ENCODE measurements at regions not wholly inside any gene's neighbourhood (a gene's known extent, or its start where the extent isn't known, plus 50 kb on each side); places are given as distances from the start of the nearest gene placed in this dataset.
A peak's percentile ranks its signal among the peaks of the same experiment; 100 is the strongest.
"Not testable (repeated sequence)": the region's sequence is repeated elsewhere in the genome, so short reads cannot be mapped to it uniquely, and the experiment has no call there.

GRCh38 chr14:53249059-53249458 is 95.9 kb upstream of the DDHD1 start:
- DNase-seq: no peak

- DNase-seq: no peak
Measured at GRCh38 chr14:53247596-53248370, 94.7 kb upstream of the DDHD1 start.

GRCh38 chr14:53242898-53243297 is 89.8 kb upstream of the DDHD1 start:
- DNase-seq: not testable (repeated sequence)

- no peak for DNase-seq
Measured at GRCh38 chr14:53237488-53237887, 84.4 kb upstream of the DDHD1 start.

GRCh38 chr14:53236708-53237107 is 83.6 kb upstream of the DDHD1 start:
- DNase-seq: no peak

GRCh38 chr14:53231171-53231570 is 78.0 kb upstream of the DDHD1 start:
- DNase-seq: no peak

GRCh38 chr14:53228966-53229365 is 75.8 kb upstream of the DDHD1 start:
- no peak for DNase-seq

GRCh38 chr14:53227154-53227718 is 74.1 kb upstream of the DDHD1 start:
- no peak for DNase-seq

GRCh38 chr14:53226553-53226952 is 73.4 kb upstream of the DDHD1 start:
- no peak for DNase-seq

- no peak for DNase-seq
Measured at GRCh38 chr14:53220914-53221313, 67.8 kb upstream of the DDHD1 start.

- DNase-seq: no peak
Measured at GRCh38 chr14:53218161-53218560, 65.0 kb upstream of the DDHD1 start.

- DNase-seq: peak; percentile 53 to 64
Measured at GRCh38 chr14:53217316-53217994, 64.3 kb upstream of the DDHD1 start.

GRCh38 chr14:53216955-53217315 is 63.8 kb upstream of the DDHD1 start:
- not testable (repeated sequence) for DNase-seq

GRCh38 chr14:53216478-53216877 is 63.4 kb upstream of the DDHD1 start:
- not testable (repeated sequence) for DNase-seq

GRCh38 chr14:53215101-53215500 is 62.0 kb upstream of the DDHD1 start:
- DNase-seq: no peak

- no peak for DNase-seq
Measured at GRCh38 chr14:53214384-53214783, 61.3 kb upstream of the DDHD1 start.

- DNase-seq: no peak
Measured at GRCh38 chr14:53213761-53214160, 60.6 kb upstream of the DDHD1 start.

- DNase-seq: no peak
Measured at GRCh38 chr14:53209370-53209769, 56.2 kb upstream of the DDHD1 start.
